GM12892 (cell line): ENCODE measurements at regions not wholly inside any gene's neighbourhood (a gene's known extent, or its start where the extent isn't known, plus 50 kb on each side); places are given as distances from the start of the nearest gene placed in this dataset.

Experiments
- POLR2A ChIP-seq: IDR thresholded peaks from 2 replicates; pipeline ENCODE4 v1.6.1; 2011; ENCODE audit warnings: low read depth, low read length, control low read depth
- POLR2AphosphoS5 ChIP-seq: IDR thresholded peaks from 2 replicates; pipeline ENCODE4 v1.6.1; 2011; ENCODE audit warnings: low read depth, low read length, control low read depth

- TF ChIP-seq POLR2A, result no peak
- TF ChIP-seq POLR2AphosphoS5, result no peak
Measured at GRCh38 chr6:163816441-163816840, 401.9 kb downstream of the QKI start.
